ENCODE measurements at regions not wholly inside any gene's neighbourhood (a gene's known extent, or its start where the extent isn't known, plus 50 kb on each side); places are given as distances from the start of the nearest gene placed in this dataset.

DNA sequence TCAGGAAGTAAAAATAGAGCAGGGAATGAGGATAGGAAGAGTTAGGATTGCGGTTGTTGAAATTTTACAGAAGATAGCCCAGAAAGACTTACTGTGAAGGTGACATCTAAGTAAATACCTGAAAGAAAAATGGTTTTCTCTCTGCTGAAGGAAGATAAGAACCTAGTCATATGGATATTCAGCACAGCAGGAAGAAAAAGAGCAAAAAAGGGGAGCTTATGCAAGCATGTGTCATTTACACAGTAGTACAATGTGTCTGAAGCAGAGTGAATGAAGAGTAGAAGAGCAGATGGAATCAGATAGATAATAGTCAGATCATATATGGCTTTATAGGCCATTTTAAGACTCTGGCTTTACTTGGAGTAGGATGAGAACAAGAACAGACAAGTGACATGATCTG is 126.9 kb upstream of the TENT5D start:
- Histone ChIP-seq H3K9me3 (ENCODE audit: control insufficient read depth, insufficient read depth, low read depth, low read length) (no peaks in the 10 kb centered on the region; the same call in 1 of the 2 replicates), H3K4me3 (ENCODE audit: low read depth, low read length) (no peak overlapping the region), H3K27ac (ENCODE audit: extremely low read depth, low read depth, low read length) (no peak overlapping the region), H3K4me1 (ENCODE audit: control insufficient read depth, insufficient read depth, low read length) (no peaks in the 10 kb centered on the region), H3K36me3 (ENCODE audit: control insufficient read depth in 2 of 2, insufficient read depth in 1 of 2, low read length in 2 of 2) (no peaks in the 10 kb centered on the region)
- TF ChIP-seq ZNF112 (tag by site-specific recombination; IDR thresholded peaks at IDR 0.05) (no peak), ZNF433 (tag by site-specific recombination; IDR thresholded peaks at IDR 0.05; ENCODE audit: low read depth) (no peak), SCRT2 (tag by site-specific recombination; IDR thresholded peaks at IDR 0.05) (no peak), ZNF521 (tag by site-specific recombination; IDR thresholded peaks at IDR 0.05) (no peak), ZNF629 (tag by site-specific recombination; IDR thresholded peaks at IDR 0.05) (no peak), ZNF2 (tag by site-specific recombination; IDR thresholded peaks at IDR 0.05) (no peak), ZNF37A (tag by site-specific recombination; IDR thresholded peaks at IDR 0.05) (no peak), ZBTB20 (tag by site-specific recombination; IDR thresholded peaks at IDR 0.05) (no peak)
- ChIA-PET POLR2A (no interaction called here), CTCF (interaction anchor here (1.3 kb wide), 1 partner anchor 11 kb away, joined by 4 read pairs; no protein-coding TSS in a partner anchor)

DNA sequence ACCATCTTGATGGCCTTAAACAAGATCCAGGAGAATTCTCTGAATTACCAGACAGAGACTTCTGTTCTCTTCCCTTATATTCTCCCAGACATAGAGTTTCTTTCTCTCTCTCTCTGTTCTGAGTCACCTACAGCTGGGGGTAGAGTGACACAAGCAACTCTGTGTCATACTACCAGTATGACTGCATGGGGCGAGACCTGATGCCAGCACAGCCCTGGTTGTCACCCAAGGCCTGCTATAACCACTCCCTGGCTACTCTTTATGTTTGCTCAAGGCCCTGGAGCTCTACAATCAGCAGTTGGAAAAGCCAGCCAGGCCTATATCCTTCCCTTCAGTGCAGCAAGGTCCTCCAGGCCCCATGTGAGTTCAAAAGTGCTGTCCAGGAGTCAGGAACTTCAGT is 114.2 kb upstream of the TENT5D start:
- no peaks in the 10 kb centered on the region for H3K36me3 ChIP-seq (ENCODE audit: control insufficient read depth in 2 of 2, insufficient read depth in 1 of 2, low read length in 2 of 2)
- POLR2A ChIA-PET: no interaction called here
- H3K9me3 ChIP-seq (ENCODE audit: control insufficient read depth, insufficient read depth, low read depth, low read length): no peaks in the 10 kb centered on the region; the same call in 1 of the 2 replicates
- CTCF ChIA-PET: no interaction called here
- no peak overlapping the region for H3K27ac ChIP-seq (ENCODE audit: extremely low read depth, low read depth, low read length)
- no peaks in the 10 kb centered on the region for H3K4me1 ChIP-seq (ENCODE audit: control insufficient read depth, insufficient read depth, low read length)
- TF ChIP-seq YY1 (tag by site-specific recombination; IDR thresholded peaks at IDR 0.05) (no peak), GLIS1 (tag by site-specific recombination; IDR thresholded peaks at IDR 0.05) (no peak), ZNF121 (tag by site-specific recombination; IDR thresholded peaks at IDR 0.05) (no peak), ZNF10 (tag by site-specific recombination; IDR thresholded peaks at IDR 0.05) (no peak), ZNF830 (tag by site-specific recombination; IDR thresholded peaks at IDR 0.05; ENCODE audit: low read depth) (no peak), ZBTB20 (tag by site-specific recombination; IDR thresholded peaks at IDR 0.05) (no peak), ZNF530 (tag by site-specific recombination; IDR thresholded peaks at IDR 0.05; ENCODE audit: low read depth) (no peak), ZNF629 (tag by site-specific recombination; IDR thresholded peaks at IDR 0.05) (no peak), ZNF394 (tag by site-specific recombination; IDR thresholded peaks at IDR 0.05; ENCODE audit: borderline replicate concordance) (no peak)
- TF ChIP-seq, protein P1, sequence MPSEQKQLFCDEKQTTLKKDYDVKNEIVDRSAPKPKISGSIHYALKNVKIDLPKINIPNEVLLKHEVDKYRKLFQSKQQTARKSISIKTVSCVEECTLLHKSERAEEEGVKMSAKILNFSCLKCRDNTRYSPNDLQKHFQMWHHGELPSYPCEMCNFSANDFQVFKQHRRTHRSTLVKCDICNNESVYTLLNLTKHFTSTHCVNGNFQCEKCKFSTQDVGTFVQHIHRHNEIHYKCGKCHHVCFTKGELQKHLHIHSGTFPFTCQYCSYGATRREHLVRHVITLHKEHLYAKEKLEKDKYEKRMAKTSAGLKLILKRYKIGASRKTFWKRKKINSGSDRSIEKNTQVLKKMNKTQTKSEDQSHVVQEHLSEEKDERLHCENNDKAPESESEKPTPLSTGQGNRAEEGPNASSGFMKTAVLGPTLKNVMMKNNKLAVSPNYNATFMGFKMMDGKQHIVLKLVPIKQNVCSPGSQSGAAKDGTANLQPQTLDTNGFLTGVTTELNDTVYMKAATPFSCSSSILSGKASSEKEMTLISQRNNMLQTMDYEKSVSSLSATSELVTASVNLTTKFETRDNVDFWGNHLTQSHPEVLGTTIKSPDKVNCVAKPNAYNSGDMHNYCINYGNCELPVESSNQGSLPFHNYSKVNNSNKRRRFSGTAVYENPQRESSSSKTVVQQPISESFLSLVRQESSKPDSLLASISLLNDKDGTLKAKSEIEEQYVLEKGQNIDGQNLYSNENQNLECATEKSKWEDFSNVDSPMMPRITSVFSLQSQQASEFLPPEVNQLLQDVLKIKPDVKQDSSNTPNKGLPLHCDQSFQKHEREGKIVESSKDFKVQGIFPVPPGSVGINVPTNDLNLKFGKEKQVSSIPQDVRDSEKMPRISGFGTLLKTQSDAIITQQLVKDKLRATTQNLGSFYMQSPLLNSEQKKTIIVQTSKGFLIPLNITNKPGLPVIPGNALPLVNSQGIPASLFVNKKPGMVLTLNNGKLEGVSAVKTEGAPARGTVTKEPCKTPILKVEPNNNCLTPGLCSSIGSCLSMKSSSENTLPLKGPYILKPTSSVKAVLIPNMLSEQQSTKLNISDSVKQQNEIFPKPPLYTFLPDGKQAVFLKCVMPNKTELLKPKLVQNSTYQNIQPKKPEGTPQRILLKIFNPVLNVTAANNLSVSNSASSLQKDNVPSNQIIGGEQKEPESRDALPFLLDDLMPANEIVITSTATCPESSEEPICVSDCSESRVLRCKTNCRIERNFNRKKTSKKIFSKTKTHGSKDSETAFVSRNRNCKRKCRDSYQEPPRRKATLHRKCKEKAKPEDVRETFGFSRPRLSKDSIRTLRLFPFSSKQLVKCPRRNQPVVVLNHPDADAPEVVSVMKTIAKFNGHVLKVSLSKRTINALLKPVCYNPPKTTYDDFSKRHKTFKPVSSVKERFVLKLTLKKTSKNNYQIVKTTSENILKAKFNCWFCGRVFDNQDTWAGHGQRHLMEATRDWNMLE (tag by site-specific recombination; conservative IDR thresholded peaks at IDR 0.05; ENCODE audit: low read depth): no peak
- TF ChIP-seq, protein P2, sequence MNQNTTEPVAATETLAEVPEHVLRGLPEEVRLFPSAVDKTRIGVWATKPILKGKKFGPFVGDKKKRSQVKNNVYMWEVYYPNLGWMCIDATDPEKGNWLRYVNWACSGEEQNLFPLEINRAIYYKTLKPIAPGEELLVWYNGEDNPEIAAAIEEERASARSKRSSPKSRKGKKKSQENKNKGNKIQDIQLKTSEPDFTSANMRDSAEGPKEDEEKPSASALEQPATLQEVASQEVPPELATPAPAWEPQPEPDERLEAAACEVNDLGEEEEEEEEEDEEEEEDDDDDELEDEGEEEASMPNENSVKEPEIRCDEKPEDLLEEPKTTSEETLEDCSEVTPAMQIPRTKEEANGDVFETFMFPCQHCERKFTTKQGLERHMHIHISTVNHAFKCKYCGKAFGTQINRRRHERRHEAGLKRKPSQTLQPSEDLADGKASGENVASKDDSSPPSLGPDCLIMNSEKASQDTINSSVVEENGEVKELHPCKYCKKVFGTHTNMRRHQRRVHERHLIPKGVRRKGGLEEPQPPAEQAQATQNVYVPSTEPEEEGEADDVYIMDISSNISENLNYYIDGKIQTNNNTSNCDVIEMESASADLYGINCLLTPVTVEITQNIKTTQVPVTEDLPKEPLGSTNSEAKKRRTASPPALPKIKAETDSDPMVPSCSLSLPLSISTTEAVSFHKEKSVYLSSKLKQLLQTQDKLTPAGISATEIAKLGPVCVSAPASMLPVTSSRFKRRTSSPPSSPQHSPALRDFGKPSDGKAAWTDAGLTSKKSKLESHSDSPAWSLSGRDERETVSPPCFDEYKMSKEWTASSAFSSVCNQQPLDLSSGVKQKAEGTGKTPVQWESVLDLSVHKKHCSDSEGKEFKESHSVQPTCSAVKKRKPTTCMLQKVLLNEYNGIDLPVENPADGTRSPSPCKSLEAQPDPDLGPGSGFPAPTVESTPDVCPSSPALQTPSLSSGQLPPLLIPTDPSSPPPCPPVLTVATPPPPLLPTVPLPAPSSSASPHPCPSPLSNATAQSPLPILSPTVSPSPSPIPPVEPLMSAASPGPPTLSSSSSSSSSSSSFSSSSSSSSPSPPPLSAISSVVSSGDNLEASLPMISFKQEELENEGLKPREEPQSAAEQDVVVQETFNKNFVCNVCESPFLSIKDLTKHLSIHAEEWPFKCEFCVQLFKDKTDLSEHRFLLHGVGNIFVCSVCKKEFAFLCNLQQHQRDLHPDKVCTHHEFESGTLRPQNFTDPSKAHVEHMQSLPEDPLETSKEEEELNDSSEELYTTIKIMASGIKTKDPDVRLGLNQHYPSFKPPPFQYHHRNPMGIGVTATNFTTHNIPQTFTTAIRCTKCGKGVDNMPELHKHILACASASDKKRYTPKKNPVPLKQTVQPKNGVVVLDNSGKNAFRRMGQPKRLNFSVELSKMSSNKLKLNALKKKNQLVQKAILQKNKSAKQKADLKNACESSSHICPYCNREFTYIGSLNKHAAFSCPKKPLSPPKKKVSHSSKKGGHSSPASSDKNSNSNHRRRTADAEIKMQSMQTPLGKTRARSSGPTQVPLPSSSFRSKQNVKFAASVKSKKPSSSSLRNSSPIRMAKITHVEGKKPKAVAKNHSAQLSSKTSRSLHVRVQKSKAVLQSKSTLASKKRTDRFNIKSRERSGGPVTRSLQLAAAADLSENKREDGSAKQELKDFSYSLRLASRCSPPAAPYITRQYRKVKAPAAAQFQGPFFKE (tag by site-specific recombination; IDR thresholded peaks at IDR 0.05; ENCODE audit: borderline replicate concordance): no peak
- TF ChIP-seq, protein P3, sequence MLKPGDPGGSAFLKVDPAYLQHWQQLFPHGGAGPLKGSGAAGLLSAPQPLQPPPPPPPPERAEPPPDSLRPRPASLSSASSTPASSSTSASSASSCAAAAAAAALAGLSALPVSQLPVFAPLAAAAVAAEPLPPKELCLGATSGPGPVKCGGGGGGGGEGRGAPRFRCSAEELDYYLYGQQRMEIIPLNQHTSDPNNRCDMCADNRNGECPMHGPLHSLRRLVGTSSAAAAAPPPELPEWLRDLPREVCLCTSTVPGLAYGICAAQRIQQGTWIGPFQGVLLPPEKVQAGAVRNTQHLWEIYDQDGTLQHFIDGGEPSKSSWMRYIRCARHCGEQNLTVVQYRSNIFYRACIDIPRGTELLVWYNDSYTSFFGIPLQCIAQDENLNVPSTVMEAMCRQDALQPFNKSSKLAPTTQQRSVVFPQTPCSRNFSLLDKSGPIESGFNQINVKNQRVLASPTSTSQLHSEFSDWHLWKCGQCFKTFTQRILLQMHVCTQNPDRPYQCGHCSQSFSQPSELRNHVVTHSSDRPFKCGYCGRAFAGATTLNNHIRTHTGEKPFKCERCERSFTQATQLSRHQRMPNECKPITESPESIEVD (tag by site-specific recombination; IDR thresholded peaks at IDR 0.05): no peak
- TF ChIP-seq, protein P4, sequence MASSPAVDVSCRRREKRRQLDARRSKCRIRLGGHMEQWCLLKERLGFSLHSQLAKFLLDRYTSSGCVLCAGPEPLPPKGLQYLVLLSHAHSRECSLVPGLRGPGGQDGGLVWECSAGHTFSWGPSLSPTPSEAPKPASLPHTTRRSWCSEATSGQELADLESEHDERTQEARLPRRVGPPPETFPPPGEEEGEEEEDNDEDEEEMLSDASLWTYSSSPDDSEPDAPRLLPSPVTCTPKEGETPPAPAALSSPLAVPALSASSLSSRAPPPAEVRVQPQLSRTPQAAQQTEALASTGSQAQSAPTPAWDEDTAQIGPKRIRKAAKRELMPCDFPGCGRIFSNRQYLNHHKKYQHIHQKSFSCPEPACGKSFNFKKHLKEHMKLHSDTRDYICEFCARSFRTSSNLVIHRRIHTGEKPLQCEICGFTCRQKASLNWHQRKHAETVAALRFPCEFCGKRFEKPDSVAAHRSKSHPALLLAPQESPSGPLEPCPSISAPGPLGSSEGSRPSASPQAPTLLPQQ (tag by site-specific recombination; IDR thresholded peaks at IDR 0.05): no peak
- TF ChIP-seq, protein P5, sequence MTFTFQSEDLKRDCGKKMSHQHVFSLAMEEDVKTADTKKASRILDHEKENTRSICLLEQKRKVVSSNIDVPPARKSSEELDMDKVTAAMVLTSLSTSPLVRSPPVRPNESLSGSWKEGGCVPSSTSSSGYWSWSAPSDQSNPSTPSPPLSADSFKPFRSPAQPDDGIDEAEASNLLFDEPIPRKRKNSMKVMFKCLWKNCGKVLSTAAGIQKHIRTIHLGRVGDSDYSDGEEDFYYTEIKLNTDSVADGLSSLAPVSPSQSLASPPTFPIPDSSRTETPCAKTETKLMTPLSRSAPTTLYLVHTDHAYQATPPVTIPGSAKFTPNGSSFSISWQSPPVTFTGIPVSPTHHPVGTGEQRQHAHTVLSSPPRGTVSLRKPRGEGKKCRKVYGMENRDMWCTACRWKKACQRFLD (tag by site-specific recombination; IDR thresholded peaks at IDR 0.05): no peak
- no peak overlapping the region for H3K4me3 ChIP-seq (ENCODE audit: low read depth, low read length)

Data from HEK293 (cell line).